ENCODE measurements at regions not wholly inside any gene's neighbourhood (a gene's known extent, or its start where the extent isn't known, plus 50 kb on each side); places are given as distances from the start of the nearest gene placed in this dataset.

DNA sequence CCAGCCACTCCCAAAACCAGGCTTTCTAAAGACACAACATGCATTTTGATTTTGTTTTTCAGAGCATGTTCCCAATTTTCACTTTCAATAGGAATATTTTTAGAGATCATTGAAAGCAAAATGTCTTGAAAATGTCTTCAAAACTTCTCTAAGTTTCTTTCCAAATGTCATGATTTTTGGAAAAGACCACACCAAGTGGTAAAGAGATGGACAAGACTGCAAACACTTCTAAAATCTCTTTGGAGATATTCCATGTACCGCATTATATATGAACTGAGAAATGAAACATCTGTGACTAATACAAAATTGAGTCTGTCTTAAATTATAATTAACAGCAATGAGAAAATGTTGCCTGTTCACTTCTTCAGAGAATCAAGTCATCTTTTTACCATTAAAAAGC, 418.0 kb upstream of the PKN2 start (continued):
- TF ChIP-seq, protein P1, sequence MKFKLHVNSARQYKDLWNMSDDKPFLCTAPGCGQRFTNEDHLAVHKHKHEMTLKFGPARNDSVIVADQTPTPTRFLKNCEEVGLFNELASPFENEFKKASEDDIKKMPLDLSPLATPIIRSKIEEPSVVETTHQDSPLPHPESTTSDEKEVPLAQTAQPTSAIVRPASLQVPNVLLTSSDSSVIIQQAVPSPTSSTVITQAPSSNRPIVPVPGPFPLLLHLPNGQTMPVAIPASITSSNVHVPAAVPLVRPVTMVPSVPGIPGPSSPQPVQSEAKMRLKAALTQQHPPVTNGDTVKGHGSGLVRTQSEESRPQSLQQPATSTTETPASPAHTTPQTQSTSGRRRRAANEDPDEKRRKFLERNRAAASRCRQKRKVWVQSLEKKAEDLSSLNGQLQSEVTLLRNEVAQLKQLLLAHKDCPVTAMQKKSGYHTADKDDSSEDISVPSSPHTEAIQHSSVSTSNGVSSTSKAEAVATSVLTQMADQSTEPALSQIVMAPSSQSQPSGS (IDR thresholded peaks at IDR 0.05; ENCODE audit: low read length), result no peak
- TF ChIP-seq FOXM1 (IDR thresholded peaks at IDR 0.05; ENCODE audit: low read depth, low read length) (no peak), RB1 (IDR thresholded peaks at IDR 0.05; ENCODE audit: borderline replicate concordance) (no peak)

DNA sequence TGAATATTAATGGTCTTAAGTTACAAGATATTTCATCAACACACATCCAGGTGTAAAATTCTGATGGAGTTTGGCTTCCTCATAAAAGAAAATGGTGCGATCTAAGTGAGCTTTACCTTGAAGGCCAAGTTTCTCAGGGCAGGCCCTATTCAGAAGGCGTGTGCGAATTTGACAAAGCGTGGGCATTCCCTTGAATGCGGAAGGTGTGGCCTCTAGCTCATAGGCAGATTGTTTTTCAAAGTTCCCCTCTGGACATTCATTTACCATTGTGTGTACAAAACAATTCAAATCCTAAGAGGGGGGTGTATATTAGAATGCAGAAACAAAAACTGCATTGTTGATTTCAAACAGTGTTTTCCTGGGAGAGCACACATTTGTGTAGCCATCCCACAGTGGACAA, 411.9 kb upstream of the PKN2 start:
- Histone ChIP-seq H3K9me3 (replicated peaks; ENCODE audit: control insufficient read depth, insufficient read depth, low read length) (no peaks in the 10 kb centered on the region), H3K79me2 (ENCODE audit: control insufficient read depth, insufficient read depth, low read length) (no peaks in the 10 kb centered on the region), H3K36me3 (ENCODE audit: control insufficient read depth in 2 of 2, insufficient read depth in 2 of 2, low read length in 1 of 2) (no peaks in the 10 kb centered on the region), H3K27me3 (replicated peaks in 1 of 2; ENCODE audit: control insufficient read depth in 2 of 2, insufficient read depth in 2 of 2, low read length in 1 of 2) (no peaks in the 10 kb centered on the region), H3K9ac (ENCODE audit: control insufficient read depth, insufficient read depth, low read length) (no peak overlapping the region), H4K20me1 (ENCODE audit: control insufficient read depth, insufficient read depth) (no peaks in the 10 kb centered on the region), H3K4me2 (ENCODE audit: control insufficient read depth, insufficient read depth) (no peak overlapping the region), H2AFZ (ENCODE audit: control insufficient read depth, low read depth, low read length) (no peak overlapping the region), H3K4me1 (ENCODE audit: control insufficient read depth, insufficient read depth, low read length) (no peaks in the 10 kb centered on the region), H3K27ac (ENCODE audit: control insufficient read depth, insufficient read depth) (no peak overlapping the region), H3K4me3 (no peak overlapping the region)
- in situ Hi-C loops (cut with MboI), result no loop called here
- no TSS peak for BruUV-seq (replicated peaks)
- CTCF ChIA-PET, result interaction anchor here (0.6 kb wide), 1 partner anchor 135 kb away, joined by 3 read pairs; no protein-coding TSS in a partner anchor
- POLR2A ChIA-PET, result no interaction called here
- TF ChIP-seq STAT3 (IDR thresholded peaks at IDR 0.05; ENCODE audit: low read depth, low read length) (no peak), RB1 (IDR thresholded peaks at IDR 0.05; ENCODE audit: borderline replicate concordance) (no peak), MEF2B (IDR thresholded peaks at IDR 0.05; ENCODE audit: partially characterized antibody, poor library complexity, severe bottlenecking) (no peak), CREB1 (IDR thresholded peaks at IDR 0.05; ENCODE audit: low read depth) (no peak), NR2C2 (IDR thresholded peaks at IDR 0.05; ENCODE audit: borderline replicate concordance, control insufficient read depth, insufficient read length, low read depth) (no peak), LARP7 (IDR thresholded peaks at IDR 0.05) (no peak), RFX5 (IDR thresholded peaks at IDR 0.05; ENCODE audit: low read depth, low read length) (no peak), ZZZ3 (IDR thresholded peaks at IDR 0.05; ENCODE audit: control insufficient read depth, insufficient read length, low read depth) (no peak), SMAD5 (IDR thresholded peaks at IDR 0.05; ENCODE audit: low read depth) (no peak), PAX8 (IDR thresholded peaks at IDR 0.05) (no peak), POLR2AphosphoS5 (IDR thresholded peaks at IDR 0.05; ENCODE audit: low read length) (no peak), CHD1 (IDR thresholded peaks at IDR 0.05; ENCODE audit: low read depth, low read length) (no peak), EED (IDR thresholded peaks at IDR 0.05; ENCODE audit: low read depth) (no peak), NFIC (IDR thresholded peaks at IDR 0.05; ENCODE audit: low read depth, low read length) (no peak), KAT2A (conservative IDR thresholded peaks at IDR 0.05; ENCODE audit: control insufficient read depth, low read depth, low read length) (no peak), MTA2 (IDR thresholded peaks at IDR 0.05; ENCODE audit: low read depth) (no peak), ZBED1 (IDR thresholded peaks at IDR 0.05; ENCODE audit: borderline replicate concordance) (no peak)
- TF ChIP-seq, protein P2, sequence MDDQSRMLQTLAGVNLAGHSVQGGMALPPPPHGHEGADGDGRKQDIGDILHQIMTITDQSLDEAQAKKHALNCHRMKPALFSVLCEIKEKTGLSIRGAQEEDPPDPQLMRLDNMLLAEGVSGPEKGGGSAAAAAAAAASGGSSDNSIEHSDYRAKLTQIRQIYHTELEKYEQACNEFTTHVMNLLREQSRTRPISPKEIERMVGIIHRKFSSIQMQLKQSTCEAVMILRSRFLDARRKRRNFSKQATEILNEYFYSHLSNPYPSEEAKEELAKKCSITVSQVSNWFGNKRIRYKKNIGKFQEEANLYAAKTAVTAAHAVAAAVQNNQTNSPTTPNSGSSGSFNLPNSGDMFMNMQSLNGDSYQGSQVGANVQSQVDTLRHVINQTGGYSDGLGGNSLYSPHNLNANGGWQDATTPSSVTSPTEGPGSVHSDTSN (IDR thresholded peaks at IDR 0.05; ENCODE audit: insufficient replicate concordance, low read depth, low read length), result no peak
- TF ChIP-seq, protein P3, sequence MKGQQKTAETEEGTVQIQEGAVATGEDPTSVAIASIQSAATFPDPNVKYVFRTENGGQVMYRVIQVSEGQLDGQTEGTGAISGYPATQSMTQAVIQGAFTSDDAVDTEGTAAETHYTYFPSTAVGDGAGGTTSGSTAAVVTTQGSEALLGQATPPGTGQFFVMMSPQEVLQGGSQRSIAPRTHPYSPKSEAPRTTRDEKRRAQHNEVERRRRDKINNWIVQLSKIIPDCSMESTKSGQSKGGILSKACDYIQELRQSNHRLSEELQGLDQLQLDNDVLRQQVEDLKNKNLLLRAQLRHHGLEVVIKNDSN (IDR thresholded peaks at IDR 0.05; ENCODE audit: borderline replicate concordance, extremely low read length, insufficient read depth, low read depth, low read length), result no peak
- TF ChIP-seq, protein P4, sequence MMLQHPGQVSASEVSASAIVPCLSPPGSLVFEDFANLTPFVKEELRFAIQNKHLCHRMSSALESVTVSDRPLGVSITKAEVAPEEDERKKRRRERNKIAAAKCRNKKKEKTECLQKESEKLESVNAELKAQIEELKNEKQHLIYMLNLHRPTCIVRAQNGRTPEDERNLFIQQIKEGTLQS (IDR thresholded peaks at IDR 0.05; ENCODE audit: borderline replicate concordance, extremely low read depth, low read depth, low read length), result no peak
- FAIRE-seq, result no peak
- SMC1A ChIA-PET (ENCODE audit: uncharacterized antibody, unreplicated experiment), result no interaction called here
- DNase-seq (ENCODE audit: low read depth, low spot score), result no peak
- 81% methylated on average over 5 of the region's 5 CpGs for WGBS (ENCODE audit: insufficient coverage, insufficient replicate concordance, low lambda C conversion rate, missing lambda C conversion rate)
- ATAC-seq, result no peak
- RAD21 ChIA-PET (ENCODE audit: unreplicated experiment), result no interaction called here
- intact Hi-C loops (cut with micrococcal nuclease; ENCODE audit: unreplicated experiment), result no loop called here

Data from GM12878 (cell line).